Esophagus squamous epithelium (tissue), 4 donors: ENCODE measurements at regions not wholly inside any gene's neighbourhood (a gene's known extent, or its start where the extent isn't known, plus 50 kb on each side); places are given as distances from the start of the nearest gene placed in this dataset.

Experiments used
- POLR2A ChIP-seq, 4 donors: fragments of 450-650 bp; IDR thresholded peaks; one replicate each; pipeline ENCODE4 v1.6.1; 2017; ENCODE audit warnings: antibody characterized with exemption in 4 of 4, mild to moderate bottlenecking in 4 of 4, moderate library complexity in 3 of 4
- TF ChIP-seq, protein P1 (sequence below), 6 experiments: fragments of 450-650 bp in 4 of 6; fragments of 200-600 bp in 2 of 6; sonication (generic) in 2 of 6; IDR thresholded peaks; one replicate each; pipeline ENCODE4 v1.5.1; 2016 to 2019; ENCODE audit warnings: antibody characterized with exemption in 6 of 6, mild to moderate bottlenecking in 4 of 6, moderate library complexity in 4 of 6

DNA sequence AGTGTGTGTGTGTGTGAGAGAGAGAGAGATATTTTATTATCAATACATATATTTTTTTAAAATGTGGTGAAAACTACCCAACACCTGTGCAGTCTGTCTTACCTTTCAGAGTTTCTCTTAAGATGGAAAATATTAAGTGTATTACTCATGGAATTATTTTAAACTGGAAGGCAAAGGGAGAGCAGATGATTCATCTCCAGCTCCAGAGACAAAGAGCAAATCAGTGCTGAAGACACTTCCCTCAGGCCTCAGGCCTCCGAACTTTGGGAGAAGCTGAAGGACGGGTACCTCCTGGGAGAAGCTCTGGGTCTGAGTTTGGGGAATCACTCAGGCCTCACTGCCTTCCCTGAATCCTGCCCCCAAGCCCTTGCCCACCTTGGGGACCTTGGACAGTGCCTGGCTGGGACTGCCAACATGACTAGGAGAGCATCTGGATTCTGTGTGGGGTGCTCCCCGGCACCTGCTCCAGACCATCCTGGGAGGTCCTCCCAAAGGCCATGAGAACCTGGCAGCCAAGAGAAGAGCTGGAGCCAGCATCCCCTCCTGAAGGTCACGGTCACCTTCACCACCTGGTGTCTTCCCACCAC lies 170.4 kb upstream of the UBL3 start:
- TF ChIP-seq, protein P1, sequence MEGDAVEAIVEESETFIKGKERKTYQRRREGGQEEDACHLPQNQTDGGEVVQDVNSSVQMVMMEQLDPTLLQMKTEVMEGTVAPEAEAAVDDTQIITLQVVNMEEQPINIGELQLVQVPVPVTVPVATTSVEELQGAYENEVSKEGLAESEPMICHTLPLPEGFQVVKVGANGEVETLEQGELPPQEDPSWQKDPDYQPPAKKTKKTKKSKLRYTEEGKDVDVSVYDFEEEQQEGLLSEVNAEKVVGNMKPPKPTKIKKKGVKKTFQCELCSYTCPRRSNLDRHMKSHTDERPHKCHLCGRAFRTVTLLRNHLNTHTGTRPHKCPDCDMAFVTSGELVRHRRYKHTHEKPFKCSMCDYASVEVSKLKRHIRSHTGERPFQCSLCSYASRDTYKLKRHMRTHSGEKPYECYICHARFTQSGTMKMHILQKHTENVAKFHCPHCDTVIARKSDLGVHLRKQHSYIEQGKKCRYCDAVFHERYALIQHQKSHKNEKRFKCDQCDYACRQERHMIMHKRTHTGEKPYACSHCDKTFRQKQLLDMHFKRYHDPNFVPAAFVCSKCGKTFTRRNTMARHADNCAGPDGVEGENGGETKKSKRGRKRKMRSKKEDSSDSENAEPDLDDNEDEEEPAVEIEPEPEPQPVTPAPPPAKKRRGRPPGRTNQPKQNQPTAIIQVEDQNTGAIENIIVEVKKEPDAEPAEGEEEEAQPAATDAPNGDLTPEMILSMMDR (IDR thresholded peaks at IDR 0.05) = no peak
- TF ChIP-seq POLR2A (IDR thresholded peaks at IDR 0.05) = no peak
